ENCODE measurements at regions not wholly inside any gene's neighbourhood (a gene's known extent, or its start where the extent isn't known, plus 50 kb on each side); places are given as distances from the start of the nearest gene placed in this dataset.

DNA sequence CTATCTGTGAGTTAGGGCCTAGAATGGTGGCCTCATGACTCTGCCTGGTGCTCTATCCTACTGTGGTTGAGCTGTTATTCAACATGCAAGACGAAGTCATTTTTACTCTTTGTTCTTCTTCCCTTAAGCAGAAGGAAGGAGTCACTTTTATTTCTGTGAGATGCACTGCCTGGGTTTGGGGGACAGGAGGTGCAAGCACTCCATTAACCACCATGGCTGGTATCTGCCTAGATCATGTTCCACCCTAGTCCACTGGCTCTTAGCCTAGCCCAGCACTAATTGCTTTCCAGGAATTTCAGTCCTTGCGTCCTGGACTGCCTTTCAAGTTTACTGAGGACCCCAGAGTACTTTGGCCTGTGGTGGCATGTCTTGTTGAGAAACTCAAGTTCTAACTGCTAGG, 1182.7 kb downstream of the FSTL5 start:
- H3K27ac ChIP-seq (ENCODE audit: low read length): no peak overlapping the region
- no peaks in the 10 kb centered on the region for H3K36me3 ChIP-seq (ENCODE audit: control insufficient read depth in 2 of 2, insufficient read depth in 2 of 2, low read length in 2 of 2)
- no peak overlapping the region for H3K9ac ChIP-seq (ENCODE audit: low read length in 2 of 2)
- no peaks in the 10 kb centered on the region for H3K4me1 ChIP-seq (ENCODE audit: control insufficient read depth, insufficient read depth, low read length)
- H3K4me3 ChIP-seq (ENCODE audit: low read length in 2 of 2): no peak overlapping the region
- H3K27me3 ChIP-seq (ENCODE audit: control insufficient read depth in 1 of 2, insufficient read depth in 2 of 2, low read length in 2 of 2): no peaks in the 10 kb centered on the region
- no peaks in the 10 kb centered on the region for H3K9me3 ChIP-seq (ENCODE audit: control insufficient read depth in 2 of 2, low read length in 2 of 2)

- no peaks in the 10 kb centered on the region for H3K9me3 ChIP-seq (ENCODE audit: control insufficient read depth in 2 of 2, low read length in 2 of 2)
- no peak overlapping the region for H3K27ac ChIP-seq (ENCODE audit: low read length)
Observed at GRCh38 chr4:160983035-160983434, 1180.8 kb downstream of the FSTL5 start.

GRCh38 chr4:161002386-161002785, 1161.4 kb downstream of the FSTL5 start:
- H3K9ac ChIP-seq (ENCODE audit: low read length in 2 of 2): no peak overlapping the region
- no peak overlapping the region for H3K27ac ChIP-seq (ENCODE audit: low read length)
- H3K36me3 ChIP-seq (ENCODE audit: control insufficient read depth in 2 of 2, insufficient read depth in 2 of 2, low read length in 2 of 2): no peaks in the 10 kb centered on the region
- no peaks in the 10 kb centered on the region for H3K9me3 ChIP-seq (ENCODE audit: control insufficient read depth in 2 of 2, low read length in 2 of 2)
- no peak overlapping the region for H3K4me3 ChIP-seq (ENCODE audit: low read length in 2 of 2)
- H3K4me1 ChIP-seq (ENCODE audit: control insufficient read depth, insufficient read depth, low read length): no peaks in the 10 kb centered on the region
- no peaks in the 10 kb centered on the region for H3K27me3 ChIP-seq (ENCODE audit: control insufficient read depth in 1 of 2, insufficient read depth in 2 of 2, low read length in 2 of 2)

More at GRCh38 chr4:160983035-160983434, 1180.8 kb downstream of the FSTL5 start:
- Histone ChIP-seq H3K9ac (ENCODE audit: low read length in 2 of 2) (no peak overlapping the region), H3K36me3 (ENCODE audit: control insufficient read depth in 2 of 2, insufficient read depth in 2 of 2, low read length in 2 of 2) (no peaks in the 10 kb centered on the region), H3K27me3 (ENCODE audit: control insufficient read depth in 1 of 2, insufficient read depth in 2 of 2, low read length in 2 of 2) (no peaks in the 10 kb centered on the region), H3K4me3 (ENCODE audit: low read length in 2 of 2) (no peak overlapping the region), H3K4me1 (ENCODE audit: control insufficient read depth, insufficient read depth, low read length) (no peaks in the 10 kb centered on the region)

DNA sequence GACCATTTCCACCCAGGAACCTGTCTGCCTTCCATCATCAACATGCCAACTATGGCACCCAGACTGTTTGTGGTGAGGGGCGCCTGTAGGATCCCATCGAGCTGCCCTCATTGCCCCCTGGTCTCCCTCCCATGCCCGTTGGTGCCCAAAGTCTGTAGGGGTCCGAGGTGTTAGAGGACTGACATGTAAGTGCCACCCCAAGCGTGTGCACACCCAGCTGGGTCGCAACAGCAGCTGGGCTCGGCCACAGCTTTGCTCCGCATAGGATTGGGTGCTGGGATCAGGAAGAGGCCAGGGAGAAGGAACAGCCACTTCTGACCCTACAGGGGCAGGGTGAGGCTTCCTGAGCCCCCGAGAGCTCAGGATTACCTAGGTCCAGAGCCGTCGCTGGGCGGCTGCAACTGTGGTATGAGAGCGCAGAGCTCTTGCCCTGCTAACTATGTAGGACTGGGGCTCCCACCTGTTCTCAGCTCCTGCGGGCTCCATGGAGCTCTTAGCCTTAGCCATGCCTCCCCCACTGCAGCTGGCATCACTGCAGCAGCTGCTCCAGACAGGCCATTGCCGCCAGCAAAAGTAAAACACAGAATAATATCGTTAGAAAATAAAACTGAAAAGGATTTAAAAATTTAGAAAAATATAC, 1160.3 kb downstream of the FSTL5 start:
- Histone ChIP-seq H3K4me3 (ENCODE audit: low read length in 2 of 2) (no peak overlapping the region), H3K9me3 (ENCODE audit: control insufficient read depth in 2 of 2, low read length in 2 of 2) (no peaks in the 10 kb centered on the region), H3K9ac (ENCODE audit: low read length in 2 of 2) (no peak overlapping the region), H3K27ac (ENCODE audit: low read length) (no peak overlapping the region), H3K27me3 (ENCODE audit: control insufficient read depth in 1 of 2, insufficient read depth in 2 of 2, low read length in 2 of 2) (no peaks in the 10 kb centered on the region), H3K4me1 (ENCODE audit: control insufficient read depth, insufficient read depth, low read length) (no peaks in the 10 kb centered on the region), H3K36me3 (ENCODE audit: control insufficient read depth in 2 of 2, insufficient read depth in 2 of 2, low read length in 2 of 2) (no peaks in the 10 kb centered on the region)

DNA sequence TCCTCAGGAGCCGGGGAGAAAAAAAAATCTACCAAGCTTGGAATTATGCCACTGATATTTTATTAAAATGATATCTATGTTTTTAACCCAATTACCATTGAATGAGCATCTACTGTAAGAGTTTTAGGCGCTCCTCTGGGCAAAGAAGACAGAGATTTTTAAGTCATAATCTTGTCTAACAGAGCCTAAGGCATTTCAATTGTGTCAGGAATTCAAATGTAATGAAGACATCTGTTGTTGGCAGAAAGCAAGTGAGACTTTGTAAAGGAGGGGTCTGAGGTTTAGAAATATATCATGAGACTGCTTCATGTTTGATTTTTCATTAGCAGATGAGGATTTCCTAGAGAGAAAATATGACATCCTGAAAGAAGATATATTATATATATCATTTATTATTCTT, 1158.1 kb downstream of the FSTL5 start:
- Histone ChIP-seq H3K4me1 (ENCODE audit: control insufficient read depth, insufficient read depth, low read length) (no peaks in the 10 kb centered on the region), H3K9me3 (ENCODE audit: control insufficient read depth in 2 of 2, low read length in 2 of 2) (no peaks in the 10 kb centered on the region), H3K27ac (ENCODE audit: low read length) (no peak overlapping the region), H3K27me3 (ENCODE audit: control insufficient read depth in 1 of 2, insufficient read depth in 2 of 2, low read length in 2 of 2) (no peaks in the 10 kb centered on the region), H3K36me3 (ENCODE audit: control insufficient read depth in 2 of 2, insufficient read depth in 2 of 2, low read length in 2 of 2) (no peaks in the 10 kb centered on the region), H3K4me3 (ENCODE audit: low read length in 2 of 2) (no peak overlapping the region), H3K9ac (ENCODE audit: low read length in 2 of 2) (no peak overlapping the region)

- no peaks in the 10 kb centered on the region for H3K36me3 ChIP-seq (ENCODE audit: control insufficient read depth in 2 of 2, insufficient read depth in 2 of 2, low read length in 2 of 2)
- no peak overlapping the region for H3K27ac ChIP-seq (ENCODE audit: low read length)
- no peak overlapping the region for H3K4me3 ChIP-seq (ENCODE audit: low read length in 2 of 2)
- no peaks in the 10 kb centered on the region for H3K27me3 ChIP-seq (ENCODE audit: control insufficient read depth in 1 of 2, insufficient read depth in 2 of 2, low read length in 2 of 2)
- H3K9me3 ChIP-seq (ENCODE audit: control insufficient read depth in 2 of 2, low read length in 2 of 2): no peaks in the 10 kb centered on the region
- H3K9ac ChIP-seq (ENCODE audit: low read length in 2 of 2): no peak overlapping the region
- H3K4me1 ChIP-seq (ENCODE audit: control insufficient read depth, insufficient read depth, low read length): no peaks in the 10 kb centered on the region
Observed at GRCh38 chr4:161008527-161008926, 1155.3 kb downstream of the FSTL5 start.

GRCh38 chr4:161010227-161010626, 1153.6 kb downstream of the FSTL5 start:
- Histone ChIP-seq H3K27ac (ENCODE audit: low read length) (no peak overlapping the region), H3K9me3 (ENCODE audit: control insufficient read depth in 2 of 2, low read length in 2 of 2) (no peaks in the 10 kb centered on the region), H3K4me3 (ENCODE audit: low read length in 2 of 2) (no peak overlapping the region), H3K9ac (ENCODE audit: low read length in 2 of 2) (no peak overlapping the region), H3K4me1 (ENCODE audit: control insufficient read depth, insufficient read depth, low read length) (no peaks in the 10 kb centered on the region), H3K36me3 (ENCODE audit: control insufficient read depth in 2 of 2, insufficient read depth in 2 of 2, low read length in 2 of 2) (no peaks in the 10 kb centered on the region), H3K27me3 (ENCODE audit: control insufficient read depth in 1 of 2, insufficient read depth in 2 of 2, low read length in 2 of 2) (no peaks in the 10 kb centered on the region)
